GM19397 (cell line): ENCODE measurements at regions not wholly inside any gene's neighbourhood (a gene's known extent, or its start where the extent isn't known, plus 50 kb on each side); places are given as distances from the start of the nearest gene placed in this dataset.
"Not testable (repeated sequence)": the region's sequence is repeated elsewhere in the genome, so short reads cannot be mapped to it uniquely, and the experiment has no call there.

Source experiments
- ATAC-seq: cut with Tn5 transposase; IDR thresholded peaks from one replicate; pipeline ENCODE4 v1.9.1; 2021; ENCODE audit warnings: mild to moderate bottlenecking, moderate library complexity; ENCODE audit not compliant: unreplicated experiment

DNA sequence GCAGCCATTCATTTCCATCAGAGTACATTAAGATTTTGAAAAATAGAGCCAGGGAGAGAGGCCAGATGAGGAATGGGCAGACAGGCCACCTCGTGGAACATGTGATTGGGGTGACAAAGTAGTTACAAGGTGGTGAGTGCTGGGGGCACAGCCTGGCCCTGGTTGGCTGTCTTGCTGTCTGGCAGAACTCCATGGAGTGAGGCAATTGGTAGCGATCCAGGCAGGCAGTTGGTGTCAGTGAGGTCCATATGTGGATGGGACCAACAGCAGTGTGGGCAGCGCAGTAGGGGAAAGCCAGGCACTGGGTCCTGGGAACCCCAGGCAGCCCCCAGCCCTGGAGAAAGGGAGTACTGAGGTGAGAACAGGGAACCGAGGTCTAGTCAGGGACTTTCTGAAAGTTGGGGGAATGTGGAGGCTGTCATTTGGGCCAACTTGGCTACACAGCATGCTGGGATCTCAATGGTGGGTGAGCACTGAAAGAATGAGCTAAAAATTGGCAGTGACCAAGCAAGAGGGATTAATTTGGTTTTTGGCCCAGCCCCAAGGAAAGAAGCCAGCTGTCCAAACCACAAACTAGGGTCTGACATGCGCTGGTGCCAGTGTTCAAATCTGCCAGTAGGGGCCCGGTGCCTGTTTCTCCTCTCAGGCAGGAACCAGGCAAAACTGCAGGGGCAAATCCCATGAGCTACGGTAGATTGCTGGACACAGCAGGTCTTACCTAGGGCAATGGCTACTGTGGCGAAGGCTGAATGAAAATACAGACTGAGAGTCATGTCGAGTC lies 61.4 kb upstream of the E2F3 start:
- ATAC-seq = no peak

DNA sequence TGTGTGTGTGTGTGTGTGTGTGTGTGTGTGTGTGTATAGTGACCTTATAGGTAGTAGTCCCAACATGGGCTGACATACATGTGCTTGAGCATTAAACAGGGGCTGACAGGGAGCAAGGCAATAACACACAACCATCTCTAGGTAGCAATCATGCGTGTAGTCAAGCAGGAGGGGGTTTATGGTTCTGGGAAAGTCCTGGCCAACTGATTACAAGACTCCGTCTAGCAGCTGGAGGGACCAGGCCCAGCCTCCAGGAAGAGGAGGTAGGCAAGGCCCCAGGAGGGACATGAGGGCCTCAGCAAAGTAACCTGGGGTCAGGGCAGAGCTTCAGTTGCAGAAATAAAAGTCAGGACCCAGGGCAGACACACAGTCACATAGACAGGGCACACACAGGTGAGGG lies 60.6 kb upstream of the E2F3 start:
- no peak for ATAC-seq

DNA sequence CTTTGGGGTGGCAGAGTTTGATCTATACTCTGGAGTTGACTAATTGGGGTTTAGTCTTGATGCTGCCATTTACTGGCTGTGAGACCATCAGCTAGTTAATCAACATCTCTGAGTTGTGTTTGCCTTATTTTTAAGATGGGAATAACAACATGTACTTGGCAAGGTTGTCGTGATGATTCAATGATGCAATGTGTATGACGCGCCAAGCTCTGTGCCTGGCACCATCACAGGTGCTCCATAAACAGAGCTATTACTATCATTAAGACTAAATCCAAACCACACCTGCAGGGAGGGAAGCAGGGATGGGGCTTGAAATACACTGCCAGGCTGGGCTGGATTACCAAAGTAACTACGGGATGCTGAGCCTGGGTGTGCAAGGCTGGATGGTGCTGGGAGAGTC lies 60.1 kb upstream of the E2F3 start:
- ATAC-seq = no peak

DNA sequence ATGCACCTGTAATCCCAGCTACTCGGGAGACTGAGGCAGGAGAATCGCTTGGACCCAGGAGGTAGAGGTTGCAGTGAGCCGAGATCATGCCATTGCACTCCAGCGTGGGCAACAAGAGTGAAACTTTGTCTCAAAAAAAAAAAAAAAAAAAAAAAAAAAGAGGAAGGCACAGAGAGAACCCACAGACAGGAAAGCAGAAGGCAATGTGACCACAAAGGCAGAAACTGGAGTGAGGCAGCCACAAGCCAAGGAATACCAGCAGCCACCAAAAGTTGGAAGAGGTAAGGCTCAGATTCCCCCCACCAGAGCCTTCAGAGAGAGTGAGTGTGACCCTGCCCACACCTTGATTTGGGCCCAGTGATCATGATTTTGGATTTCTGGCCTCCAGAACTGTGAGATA lies 54.7 kb upstream of the E2F3 start:
- not testable (repeated sequence) for ATAC-seq

DNA sequence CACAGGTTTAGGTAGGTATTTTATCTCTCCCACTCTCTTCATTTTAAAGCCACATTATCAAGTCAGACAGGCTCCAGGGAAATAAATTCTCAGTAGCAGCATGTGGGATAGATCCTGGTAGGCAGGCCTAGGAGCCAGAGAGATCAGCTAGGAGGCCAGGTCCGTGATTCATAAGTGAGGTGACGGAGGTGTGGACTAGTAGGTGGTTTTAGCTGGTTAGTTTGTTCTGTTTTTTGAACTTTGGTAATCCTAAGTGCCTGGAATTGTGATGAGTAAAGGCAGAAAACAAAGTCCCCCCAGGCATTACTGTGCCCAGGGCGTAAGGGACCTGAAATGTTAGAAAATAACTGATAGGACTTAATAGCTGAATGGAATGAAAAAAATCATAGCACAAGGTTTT lies 53.6 kb upstream of the E2F3 start:
- no peak for ATAC-seq

DNA sequence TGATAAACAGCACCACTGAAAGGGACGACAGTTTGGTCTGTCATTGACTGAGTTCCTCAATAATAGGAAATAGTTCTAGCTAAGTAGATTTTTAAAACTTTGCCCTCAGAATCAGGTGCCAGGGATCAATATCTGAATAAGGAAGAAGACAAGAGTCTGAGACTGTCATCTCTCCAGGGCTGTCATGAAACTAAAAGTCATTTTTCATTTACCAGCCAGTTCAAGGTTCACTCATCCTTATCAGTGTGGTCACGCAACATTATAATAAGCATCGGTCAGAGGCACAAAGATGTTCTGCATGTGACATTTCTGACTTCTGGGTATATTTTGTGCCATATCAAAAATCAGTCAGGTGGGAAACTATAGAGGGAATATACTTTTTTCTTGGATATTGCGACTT lies 52.5 kb upstream of the E2F3 start:
- ATAC-seq = no peak

DNA sequence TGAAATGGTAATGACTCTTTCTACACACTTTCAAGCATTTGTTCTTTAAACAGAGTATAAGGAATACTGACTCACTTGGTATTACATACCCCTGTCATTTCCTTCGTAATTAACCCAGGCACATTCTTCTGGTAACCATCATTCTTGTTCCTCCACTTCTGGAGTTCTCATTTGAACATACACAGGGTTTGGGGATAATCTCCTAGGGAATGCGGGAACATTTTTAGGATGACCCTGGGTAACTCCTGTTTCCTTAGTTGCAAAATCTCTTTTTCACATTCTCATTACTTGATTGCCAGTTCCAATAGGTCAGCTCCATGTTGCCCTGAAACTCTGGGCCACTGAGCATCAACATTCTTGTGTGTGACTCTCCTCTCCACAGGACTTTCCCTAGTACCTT lies 51.5 kb upstream of the E2F3 start:
- ATAC-seq = no peak

DNA sequence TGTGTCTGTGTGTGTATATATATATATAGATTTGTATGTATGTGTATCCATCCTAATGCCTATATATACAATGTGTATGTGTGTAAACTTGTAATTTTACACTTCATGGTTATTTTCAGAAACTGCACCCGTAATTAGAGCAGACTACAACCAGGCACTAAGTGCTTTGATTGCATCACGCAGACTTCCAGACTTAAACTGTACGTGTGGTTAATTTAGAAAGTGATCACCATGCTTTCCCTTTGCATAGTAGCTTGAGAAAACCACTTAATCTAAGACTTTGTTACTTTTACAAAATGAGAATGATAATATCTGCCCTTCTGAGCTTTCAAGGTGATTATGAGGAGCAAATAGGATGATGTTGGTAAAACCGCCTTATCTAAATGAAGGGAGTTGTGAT lies 50.1 kb upstream of the E2F3 start:
- no peak for ATAC-seq
